Mammary epithelial cell (primary cell): ENCODE measurements at regions not wholly inside any gene's neighbourhood (a gene's known extent, or its start where the extent isn't known, plus 50 kb on each side); places are given as distances from the start of the nearest gene placed in this dataset.

Experiments used
- CTCF ChIP-seq, 2 donors: IDR thresholded peaks in 1 of 2; conservative IDR thresholded peaks in 1 of 2; 2 replicates each; pipeline ENCODE4 v1.5.1; 2011 to 2012; ENCODE audit warnings: inconsistent platforms in 2 of 2, low read length in 2 of 2, mild to moderate bottlenecking in 2 of 2, control low read depth in 1 of 2, low read depth in 1 of 2; ENCODE audit not compliant: insufficient read depth in 1 of 2; ENCODE audit errors: extremely low read depth in 1 of 2
- EZH2 ChIP-seq: IDR thresholded peaks from 2 replicates; pipeline ENCODE4 v1.6.1; 2012; ENCODE audit warnings: low read length, inconsistent platforms, borderline replicate concordance

GRCh38 chr7:49333180-49333881 is 409.0 kb downstream of the CDC14C start:
- no peak for TF ChIP-seq CTCF (conservative IDR thresholded peaks at IDR 0.05 in 1 of 2, IDR thresholded peaks at IDR 0.05 in 1 of 2; ENCODE audit: extremely low read depth in 1 of 2, insufficient read depth in 1 of 2, low read depth in 1 of 2, low read length in 2 of 2)
- TF ChIP-seq EZH2, result no peak
